ENCODE measurements at regions not wholly inside any gene's neighbourhood (a gene's known extent, or its start where the extent isn't known, plus 50 kb on each side); places are given as distances from the start of the nearest gene placed in this dataset.

DNA sequence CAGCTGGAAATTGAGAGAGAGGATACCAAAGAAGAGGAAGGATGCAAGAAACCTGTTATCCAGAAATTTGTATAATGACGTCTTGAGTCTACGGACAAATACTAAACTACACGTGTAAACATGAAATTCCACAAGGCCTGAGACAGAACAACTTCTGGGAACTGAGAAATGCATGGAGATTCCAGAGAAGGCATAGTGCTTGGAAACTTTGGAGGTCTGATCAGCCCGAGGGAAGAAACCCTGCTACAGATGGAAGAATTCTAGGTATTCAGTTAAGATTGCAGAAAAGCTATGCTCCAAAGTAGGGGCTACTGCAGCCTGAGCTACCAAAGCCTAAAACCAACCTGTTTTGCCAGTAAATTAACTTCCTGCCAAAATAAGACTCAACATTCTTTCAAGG, 120.4 kb downstream of the PDCL3 start:
- Mint-ChIP-seq H3K27me3 (ENCODE audit: low read depth) (no peaks in the 10 kb centered on the region), H3K4me1 (no peaks in the 10 kb centered on the region), H3K27ac (no peak overlapping the region), H3K9me3 (peaks cover 31% of the 10 kb centered on the region), H3K4me3 (no peak overlapping the region), H3K36me3 (peaks cover 2% of the 10 kb centered on the region)
- TF ChIP-seq, protein P1, sequence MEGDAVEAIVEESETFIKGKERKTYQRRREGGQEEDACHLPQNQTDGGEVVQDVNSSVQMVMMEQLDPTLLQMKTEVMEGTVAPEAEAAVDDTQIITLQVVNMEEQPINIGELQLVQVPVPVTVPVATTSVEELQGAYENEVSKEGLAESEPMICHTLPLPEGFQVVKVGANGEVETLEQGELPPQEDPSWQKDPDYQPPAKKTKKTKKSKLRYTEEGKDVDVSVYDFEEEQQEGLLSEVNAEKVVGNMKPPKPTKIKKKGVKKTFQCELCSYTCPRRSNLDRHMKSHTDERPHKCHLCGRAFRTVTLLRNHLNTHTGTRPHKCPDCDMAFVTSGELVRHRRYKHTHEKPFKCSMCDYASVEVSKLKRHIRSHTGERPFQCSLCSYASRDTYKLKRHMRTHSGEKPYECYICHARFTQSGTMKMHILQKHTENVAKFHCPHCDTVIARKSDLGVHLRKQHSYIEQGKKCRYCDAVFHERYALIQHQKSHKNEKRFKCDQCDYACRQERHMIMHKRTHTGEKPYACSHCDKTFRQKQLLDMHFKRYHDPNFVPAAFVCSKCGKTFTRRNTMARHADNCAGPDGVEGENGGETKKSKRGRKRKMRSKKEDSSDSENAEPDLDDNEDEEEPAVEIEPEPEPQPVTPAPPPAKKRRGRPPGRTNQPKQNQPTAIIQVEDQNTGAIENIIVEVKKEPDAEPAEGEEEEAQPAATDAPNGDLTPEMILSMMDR (IDR thresholded peaks at IDR 0.05; ENCODE audit: unreplicated experiment) = no peak
- no peak for DNase-seq (ENCODE audit: low spot score in 2 of 2, unreplicated experiment in 2 of 2)

DNA sequence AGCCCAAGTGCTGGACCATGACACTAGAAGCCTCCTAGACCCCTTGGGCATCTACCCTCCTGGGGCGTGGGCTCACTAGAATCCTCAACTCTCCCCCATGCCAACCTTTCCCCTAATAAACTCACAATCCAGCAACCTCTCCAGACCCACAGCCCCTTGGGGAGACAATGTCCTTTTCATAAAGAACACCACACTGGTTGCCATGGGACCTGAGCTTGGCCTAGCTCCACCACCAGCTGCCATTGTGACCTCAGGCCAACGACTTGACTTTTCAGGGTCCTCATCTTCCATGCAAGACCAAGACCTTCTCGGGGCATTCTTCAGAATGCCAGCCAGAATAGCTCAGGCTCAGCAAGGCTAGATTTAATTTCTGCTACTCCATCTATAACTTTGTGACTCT, 128.1 kb upstream of the NPAS2 start:
- H3K27me3 Mint-ChIP-seq (ENCODE audit: low read depth) = no peaks in the 10 kb centered on the region
- peaks cover 5% of the 10 kb centered on the region for H3K36me3 Mint-ChIP-seq
- no peak overlapping the region for H3K27ac Mint-ChIP-seq
- peaks cover 4% of the 10 kb centered on the region for H3K4me1 Mint-ChIP-seq
- H3K4me3 Mint-ChIP-seq = no peak overlapping the region
- H3K9me3 Mint-ChIP-seq = peaks cover 24% of the 10 kb centered on the region
- TF ChIP-seq, protein P1 (IDR thresholded peaks at IDR 0.05; ENCODE audit: unreplicated experiment) = no peak
- DNase-seq (ENCODE audit: low spot score in 2 of 2, unreplicated experiment in 2 of 2) = no peak

DNA sequence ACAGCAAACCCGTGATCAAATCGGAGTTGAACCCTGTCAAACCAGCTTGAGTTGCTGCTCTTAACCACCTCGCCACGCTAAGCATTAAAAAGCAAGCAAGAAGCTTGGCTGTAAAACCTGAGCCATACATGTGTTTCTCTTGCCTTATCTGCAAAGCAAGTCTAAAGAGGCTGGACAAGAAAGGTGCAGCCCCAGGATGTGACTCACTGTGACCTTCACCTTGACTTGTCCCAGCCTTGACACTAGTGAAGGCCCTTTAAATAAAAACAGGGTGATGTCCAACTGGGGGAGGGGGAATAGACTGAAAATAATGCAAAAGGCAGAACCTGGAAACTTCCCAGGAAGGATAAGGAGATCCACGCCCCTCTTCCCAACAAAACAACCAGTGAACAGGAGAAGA, 127.6 kb upstream of the NPAS2 start:
- Mint-ChIP-seq H3K27me3 (ENCODE audit: low read depth) (no peaks in the 10 kb centered on the region), H3K27ac (no peak overlapping the region), H3K4me3 (no peak overlapping the region), H3K9me3 (peaks cover 26% of the 10 kb centered on the region), H3K4me1 (peaks cover 4% of the 10 kb centered on the region), H3K36me3 (peaks cover 5% of the 10 kb centered on the region)
- TF ChIP-seq, protein P1 (IDR thresholded peaks at IDR 0.05; ENCODE audit: unreplicated experiment) = no peak
- DNase-seq (ENCODE audit: low spot score in 2 of 2, unreplicated experiment in 2 of 2) = no peak

DNA sequence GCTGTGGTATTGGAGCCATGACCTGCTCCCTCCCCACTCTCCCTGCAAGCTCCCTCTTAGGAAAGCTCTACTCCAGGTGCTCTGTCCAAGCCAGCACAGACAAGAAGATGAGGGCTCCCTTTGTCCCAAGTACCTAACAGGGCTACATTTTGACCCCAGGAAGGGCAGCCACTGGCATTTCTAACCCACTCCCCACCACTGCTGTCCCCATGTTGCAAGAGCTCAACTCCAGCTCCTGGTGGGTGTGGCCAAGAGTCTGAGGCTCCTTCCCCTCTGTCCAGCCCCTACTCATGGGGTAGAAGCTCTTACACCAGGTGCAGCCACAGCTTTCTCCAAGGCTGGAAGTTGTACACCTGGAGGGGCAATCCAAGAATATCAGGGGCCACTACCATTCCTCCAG, 127.0 kb upstream of the NPAS2 start:
- Mint-ChIP-seq H3K36me3 (peaks cover 5% of the 10 kb centered on the region), H3K27ac (no peak overlapping the region), H3K27me3 (ENCODE audit: low read depth) (no peaks in the 10 kb centered on the region), H3K4me1 (peaks cover 4% of the 10 kb centered on the region), H3K9me3 (peaks cover 25% of the 10 kb centered on the region), H3K4me3 (no peak overlapping the region)
- no peak for DNase-seq (ENCODE audit: low spot score in 2 of 2, unreplicated experiment in 2 of 2)
- TF ChIP-seq, protein P1 (IDR thresholded peaks at IDR 0.05; ENCODE audit: unreplicated experiment) = no peak

DNA sequence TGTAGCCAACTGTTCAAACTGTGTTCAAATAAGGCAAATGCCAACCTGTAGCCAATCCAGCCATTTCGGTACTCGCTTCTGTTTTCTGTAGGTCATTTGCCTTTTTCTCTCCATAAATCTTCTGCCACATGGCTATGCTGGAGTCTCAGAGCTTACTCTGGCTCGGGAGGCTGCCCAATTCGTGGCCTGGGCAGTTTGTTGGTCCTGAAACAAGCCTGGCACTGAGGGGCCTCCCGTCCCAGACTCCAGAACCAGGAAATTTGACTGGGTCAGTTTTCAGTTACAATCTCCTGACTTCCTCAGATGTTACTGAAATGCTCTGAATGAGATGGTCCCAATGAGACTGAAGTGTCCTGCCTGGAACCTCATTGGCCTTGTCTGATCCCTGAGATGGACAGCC, 120.8 kb upstream of the NPAS2 start:
- H3K27me3 Mint-ChIP-seq (ENCODE audit: low read depth) = peaks cover 3% of the 10 kb centered on the region
- no peak overlapping the region for H3K27ac Mint-ChIP-seq
- peaks cover 39% of the 10 kb centered on the region for H3K9me3 Mint-ChIP-seq
- no peaks in the 10 kb centered on the region for H3K4me1 Mint-ChIP-seq
- no peak overlapping the region for H3K4me3 Mint-ChIP-seq
- TF ChIP-seq, protein P1 (IDR thresholded peaks at IDR 0.05; ENCODE audit: unreplicated experiment) = no peak
- no peak for DNase-seq (ENCODE audit: low spot score in 2 of 2, unreplicated experiment in 2 of 2)
- H3K36me3 Mint-ChIP-seq = peaks cover 5% of the 10 kb centered on the region
